LNCaP clone FGC (cell line): ENCODE measurements at regions not wholly inside any gene's neighbourhood (a gene's known extent, or its start where the extent isn't known, plus 50 kb on each side); places are given as distances from the start of the nearest gene placed in this dataset.

ENCODE experiments used
- DNase-seq: peaks from one replicate; pipeline ENCODE4 v3.0.0-alpha.2; 2011; ENCODE audit warnings: low read depth
- H3K4me3 ChIP-seq: 2 replicates; pipeline ENCODE4 v1.5.1; 2011; ENCODE audit warnings: mild to moderate bottlenecking, low read depth, low read length, control low read depth
- CTCF ChIP-seq: IDR thresholded peaks from 2 replicates; pipeline ENCODE4 v1.5.1; 2012; ENCODE audit warnings: mild to moderate bottlenecking; ENCODE audit not compliant: control insufficient read depth, insufficient read depth; ENCODE audit errors: extremely low read depth

- H3K4me3 ChIP-seq = no peak overlapping the region
- DNase-seq = no peak
- no peak for TF ChIP-seq CTCF
These were observed 252.3 kb downstream of the C16orf95 start for GRCh38 chr16:87064731-87065445.

- no peak for TF ChIP-seq CTCF
- H3K4me3 ChIP-seq = no peak overlapping the region
These were observed 251.6 kb downstream of the C16orf95 start for GRCh38 chr16:87065446-87066132.

GRCh38 chr16:87066133-87067002, 250.8 kb downstream of the C16orf95 start:
- no peak for TF ChIP-seq CTCF
- H3K4me3 ChIP-seq = no peak overlapping the region

More at GRCh38 chr16:87065446-87066132, 251.6 kb downstream of the C16orf95 start:
- no peak for DNase-seq

GRCh38 chr16:87067003-87067556, 250.1 kb downstream of the C16orf95 start:
- TF ChIP-seq CTCF = no peak
- no peak for DNase-seq
- H3K4me3 ChIP-seq = no peak overlapping the region

More at GRCh38 chr16:87066133-87067002, 250.8 kb downstream of the C16orf95 start:
- no peak for DNase-seq

GRCh38 chr16:87067836-87068761, 249.1 kb downstream of the C16orf95 start:
- DNase-seq = no peak
- H3K4me3 ChIP-seq = no peak overlapping the region
- TF ChIP-seq CTCF = no peak

- TF ChIP-seq CTCF = no peak
- no peak for DNase-seq
- no peak overlapping the region for H3K4me3 ChIP-seq
These were observed 248.4 kb downstream of the C16orf95 start for GRCh38 chr16:87068762-87069150.
